Mammary epithelial cell (primary cell): ENCODE measurements at regions not wholly inside any gene's neighbourhood (a gene's known extent, or its start where the extent isn't known, plus 50 kb on each side); places are given as distances from the start of the nearest gene placed in this dataset.

Source experiments
- EZH2 ChIP-seq: IDR thresholded peaks from 2 replicates; pipeline ENCODE4 v1.6.1; 2012; ENCODE audit warnings: low read length, inconsistent platforms, borderline replicate concordance
- TF ChIP-seq, protein P1 (sequence below), 2 donors: IDR thresholded peaks in 1 of 2; conservative IDR thresholded peaks in 1 of 2; 2 replicates each; pipeline ENCODE4 v1.5.1; 2011 to 2012; ENCODE audit warnings: inconsistent platforms in 2 of 2, low read length in 2 of 2, mild to moderate bottlenecking in 2 of 2, control low read depth in 1 of 2, low read depth in 1 of 2; ENCODE audit not compliant: insufficient read depth in 1 of 2; ENCODE audit errors: extremely low read depth in 1 of 2

- TF ChIP-seq, protein P1, sequence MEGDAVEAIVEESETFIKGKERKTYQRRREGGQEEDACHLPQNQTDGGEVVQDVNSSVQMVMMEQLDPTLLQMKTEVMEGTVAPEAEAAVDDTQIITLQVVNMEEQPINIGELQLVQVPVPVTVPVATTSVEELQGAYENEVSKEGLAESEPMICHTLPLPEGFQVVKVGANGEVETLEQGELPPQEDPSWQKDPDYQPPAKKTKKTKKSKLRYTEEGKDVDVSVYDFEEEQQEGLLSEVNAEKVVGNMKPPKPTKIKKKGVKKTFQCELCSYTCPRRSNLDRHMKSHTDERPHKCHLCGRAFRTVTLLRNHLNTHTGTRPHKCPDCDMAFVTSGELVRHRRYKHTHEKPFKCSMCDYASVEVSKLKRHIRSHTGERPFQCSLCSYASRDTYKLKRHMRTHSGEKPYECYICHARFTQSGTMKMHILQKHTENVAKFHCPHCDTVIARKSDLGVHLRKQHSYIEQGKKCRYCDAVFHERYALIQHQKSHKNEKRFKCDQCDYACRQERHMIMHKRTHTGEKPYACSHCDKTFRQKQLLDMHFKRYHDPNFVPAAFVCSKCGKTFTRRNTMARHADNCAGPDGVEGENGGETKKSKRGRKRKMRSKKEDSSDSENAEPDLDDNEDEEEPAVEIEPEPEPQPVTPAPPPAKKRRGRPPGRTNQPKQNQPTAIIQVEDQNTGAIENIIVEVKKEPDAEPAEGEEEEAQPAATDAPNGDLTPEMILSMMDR (conservative IDR thresholded peaks at IDR 0.05 in 1 of 2, IDR thresholded peaks at IDR 0.05 in 1 of 2; ENCODE audit: extremely low read depth in 1 of 2, insufficient read depth in 1 of 2, low read depth in 1 of 2, low read length in 2 of 2): no peak
- no peak for TF ChIP-seq EZH2
Observed at GRCh38 chr2:35163948-35164347, 1191.6 kb upstream of the CRIM1 start.
